ENCODE measurements at regions not wholly inside any gene's neighbourhood (a gene's known extent, or its start where the extent isn't known, plus 50 kb on each side); places are given as distances from the start of the nearest gene placed in this dataset.

GRCh38 chr3:152778022-152778421 lies 56.9 kb upstream of the P2RY1 start:
- H3K9me3 ChIP-seq, result no peaks in the 10 kb centered on the region
- H3K4me1 ChIP-seq, result no peaks in the 10 kb centered on the region
- no peak for TF ChIP-seq Cebpa-rat (IDR thresholded peaks at IDR 0.05)
- no peaks in the 10 kb centered on the region for H3K36me3 ChIP-seq
- H3K4me3 ChIP-seq, result no peak overlapping the region
- H3K9ac ChIP-seq, result no peak overlapping the region
- no peaks in the 10 kb centered on the region for H4K20me1 ChIP-seq
- no peak overlapping the region for H3K4me2 ChIP-seq
- H3K27me3 ChIP-seq, result no peaks in the 10 kb centered on the region
- no peak overlapping the region for H3K27ac ChIP-seq

- no peaks in the 10 kb centered on the region for H3K9me3 ChIP-seq
- no peak overlapping the region for H3K9ac ChIP-seq
- H4K20me1 ChIP-seq, result no peaks in the 10 kb centered on the region
- H3K4me1 ChIP-seq, result no peaks in the 10 kb centered on the region
- H3K4me2 ChIP-seq, result no peak overlapping the region
- TF ChIP-seq Cebpa-rat (IDR thresholded peaks at IDR 0.05), result no peak
- no peak overlapping the region for H3K27ac ChIP-seq
- no peak overlapping the region for H3K4me3 ChIP-seq
- no peaks in the 10 kb centered on the region for H3K36me3 ChIP-seq
- H3K27me3 ChIP-seq, result no peaks in the 10 kb centered on the region
These were observed 55.3 kb upstream of the P2RY1 start for GRCh38 chr3:152779653-152780052.

GRCh38 chr3:152780553-152780952 lies 54.4 kb upstream of the P2RY1 start:
- H4K20me1 ChIP-seq, result no peaks in the 10 kb centered on the region
- H3K4me1 ChIP-seq, result no peaks in the 10 kb centered on the region
- H3K27ac ChIP-seq, result no peak overlapping the region
- no peaks in the 10 kb centered on the region for H3K27me3 ChIP-seq
- H3K9ac ChIP-seq, result no peak overlapping the region
- H3K9me3 ChIP-seq, result 0 out of 2 replicates have a peak, but pooled peaks cover 3% of the 10 kb centered on the region
- H3K4me3 ChIP-seq, result no peak overlapping the region
- H3K4me2 ChIP-seq, result no peak overlapping the region
- H3K36me3 ChIP-seq, result no peaks in the 10 kb centered on the region
- no peak for TF ChIP-seq Cebpa-rat (IDR thresholded peaks at IDR 0.05)

DNA sequence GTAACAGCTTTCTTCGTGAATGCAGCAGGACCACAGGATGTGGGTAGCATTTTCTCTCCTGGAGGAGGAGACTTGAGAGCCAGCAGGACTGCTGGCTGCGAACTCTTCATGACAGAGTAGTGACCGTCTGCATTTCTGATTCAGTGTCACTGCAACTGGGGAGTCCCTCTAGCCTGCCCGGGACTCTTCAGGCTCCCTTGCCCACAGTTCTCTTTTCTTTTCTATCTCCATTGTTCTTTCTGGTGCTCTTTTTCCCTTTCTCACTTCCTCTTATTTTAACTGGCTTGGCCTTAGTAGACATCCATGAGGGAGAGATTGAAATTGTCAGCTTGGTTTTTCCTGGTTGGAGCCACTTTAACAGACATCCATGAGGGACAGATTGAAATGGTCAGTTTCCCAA lies 49.9 kb upstream of the P2RY1 start:
- H3K9me3 ChIP-seq, result peaks cover 17% of the 10 kb centered on the region
- no peaks in the 10 kb centered on the region for H3K36me3 ChIP-seq
- no peak overlapping the region for H3K4me2 ChIP-seq
- H3K4me3 ChIP-seq, result no peak overlapping the region
- H3K27me3 ChIP-seq, result no peaks in the 10 kb centered on the region
- no peak overlapping the region for H3K9ac ChIP-seq
- no peaks in the 10 kb centered on the region for H4K20me1 ChIP-seq
- H3K4me1 ChIP-seq, result no peaks in the 10 kb centered on the region
- TF ChIP-seq Cebpa-rat (IDR thresholded peaks at IDR 0.05), result no peak
- no peak overlapping the region for H3K27ac ChIP-seq

Measured in BLaER1 (cell line).